Endodermal cell (in vitro differentiated cells): ENCODE measurements at regions not wholly inside any gene's neighbourhood (a gene's known extent, or its start where the extent isn't known, plus 50 kb on each side); places are given as distances from the start of the nearest gene placed in this dataset.

Experiments
- DNase-seq: peaks from one replicate; pipeline ENCODE4 v3.0.0-alpha.2; 2017
- H3K27ac ChIP-seq: 2 replicates; pipeline ENCODE4 v1.5.1; 2013; ENCODE audit warnings: mild to moderate bottlenecking, low read depth, low read length, moderate library complexity
- H3K27me3 ChIP-seq: 2 replicates; pipeline ENCODE4 v1.6.1; 2013; ENCODE audit warnings: mild to moderate bottlenecking, low read length, moderate library complexity; ENCODE audit not compliant: insufficient read depth, control insufficient read depth, poor library complexity, severe bottlenecking
- H3K36me3 ChIP-seq: 2 replicates; pipeline ENCODE4 v1.7.0; 2013; ENCODE audit warnings: mild to moderate bottlenecking, low read length, moderate library complexity; ENCODE audit not compliant: control insufficient read depth, insufficient read depth
- H3K4me1 ChIP-seq: one replicate; pipeline ENCODE4 v1.7.0; 2013; ENCODE audit warnings: low read length; ENCODE audit not compliant: control insufficient read depth, insufficient read depth
- H3K4me3 ChIP-seq: 2 replicates; pipeline ENCODE4 v1.5.1; 2013; ENCODE audit warnings: mild to moderate bottlenecking, low read length, moderate library complexity
- H3K9ac ChIP-seq: 2 replicates; pipeline ENCODE4 v1.6.1; 2013; ENCODE audit warnings: mild to moderate bottlenecking, low read length, moderate library complexity; ENCODE audit not compliant: poor library complexity, severe bottlenecking; ENCODE audit errors: extremely low read depth
- H3K9me3 ChIP-seq: 2 replicates; pipeline ENCODE4 v1.6.1; 2013; ENCODE audit warnings: mild to moderate bottlenecking, low read length, moderate library complexity; ENCODE audit not compliant: control insufficient read depth
- H3K27ac Mint-ChIP-seq: 2 replicates; pipeline ENCODE4 v1.8.0; 2020; ENCODE audit warnings: mixed read lengths
- H3K27me3 Mint-ChIP-seq: 2 replicates; pipeline ENCODE4 v1.8.0; 2021; ENCODE audit warnings: mild to moderate bottlenecking, mixed read lengths; ENCODE audit not compliant: insufficient read depth
- H3K36me3 Mint-ChIP-seq: 2 replicates; pipeline ENCODE4 v1.8.0; 2020; ENCODE audit warnings: low read depth, mixed read lengths
- H3K4me1 Mint-ChIP-seq: 2 replicates; pipeline ENCODE4 v1.8.0; 2020; ENCODE audit warnings: mixed read lengths
- H3K4me3 Mint-ChIP-seq: 2 replicates; pipeline ENCODE4 v1.8.0; 2020; ENCODE audit warnings: mild to moderate bottlenecking, moderate library complexity, mixed read lengths
- H3K9me3 Mint-ChIP-seq: 2 replicates; pipeline ENCODE4 v1.8.0; 2020; ENCODE audit warnings: mild to moderate bottlenecking, mixed read lengths
- CTCF ChIP-seq: fragments of 200-600 bp; sonication (generic); conservative IDR thresholded peaks from 2 replicates; pipeline ENCODE4 v1.5.0; 2021; ENCODE audit warnings: antibody characterized with exemption, mild to moderate bottlenecking
- WGBS, 2 experiments: methylation state at CpG; one replicate each; pipeline versions ENCODE4 v1.1.5 to v1.1.7; 2013; ENCODE audit warnings: missing lambda C conversion rate in 2 of 2, mixed read lengths in 1 of 2; ENCODE audit not compliant: insufficient coverage in 1 of 2, insufficient read length in 1 of 2; 5-methylcytosine and 5-hydroxymethylcytosine counted together

DNA sequence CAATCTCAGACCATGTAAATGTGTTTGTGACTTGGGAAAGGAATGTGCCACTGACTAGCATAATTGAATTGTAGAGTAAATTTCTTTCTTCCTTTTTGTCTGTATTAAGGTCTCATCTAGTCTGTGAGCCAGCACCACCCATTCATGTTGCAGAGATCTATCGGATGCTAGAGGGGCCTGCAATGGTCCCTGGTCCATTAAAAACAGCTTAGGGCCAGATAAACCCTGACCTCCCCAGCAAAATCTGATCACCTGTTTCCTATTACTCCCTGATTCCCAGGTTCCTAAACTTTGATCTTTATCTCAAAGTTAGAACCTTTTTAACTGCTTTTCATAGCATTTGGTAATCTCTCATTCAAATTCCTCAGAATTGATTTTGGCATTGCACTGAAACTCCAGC lies 174.5 kb upstream of the POC5 start:
- Histone ChIP-seq H3K4me1 (no peaks in the 10 kb centered on the region), H3K9ac (no peak overlapping the region), H3K27ac (no peak overlapping the region), H3K36me3 (no peaks in the 10 kb centered on the region), H3K9me3 (peaks cover 26% of the 10 kb centered on the region), H3K4me3 (no peak overlapping the region), H3K27me3 (no peaks in the 10 kb centered on the region)
- 90% methylated on average over 1 of the region's 1 CpG; no CpG with 5 or more reads in 1 of the 2 experiments for WGBS, 2 experiments
- Mint-ChIP-seq H3K4me3 (no peak overlapping the region), H3K27me3 (no peaks in the 10 kb centered on the region), H3K9me3 (peaks cover 16% of the 10 kb centered on the region), H3K4me1 (no peaks in the 10 kb centered on the region), H3K36me3 (no peaks in the 10 kb centered on the region), H3K27ac (no peak overlapping the region)
- no peak for TF ChIP-seq CTCF
- no peak for DNase-seq

GRCh38 chr5:75891020-75891419 lies 173.8 kb upstream of the POC5 start:
- Histone ChIP-seq H3K36me3 (no peaks in the 10 kb centered on the region), H3K27me3 (no peaks in the 10 kb centered on the region), H3K9me3 (peaks cover 26% of the 10 kb centered on the region), H3K4me1 (no peaks in the 10 kb centered on the region), H3K27ac (no peak overlapping the region), H3K4me3 (no peak overlapping the region), H3K9ac (no peak overlapping the region)
- Mint-ChIP-seq H3K27me3 (no peaks in the 10 kb centered on the region), H3K4me3 (no peak overlapping the region), H3K27ac (no peak overlapping the region), H3K4me1 (no peaks in the 10 kb centered on the region), H3K9me3 (peaks cover 14% of the 10 kb centered on the region), H3K36me3 (no peaks in the 10 kb centered on the region)
- WGBS, 2 experiments = 86 to 100% methylated on average over 1 of the region's 1 CpG
- DNase-seq = no peak
- TF ChIP-seq CTCF = no peak

DNA sequence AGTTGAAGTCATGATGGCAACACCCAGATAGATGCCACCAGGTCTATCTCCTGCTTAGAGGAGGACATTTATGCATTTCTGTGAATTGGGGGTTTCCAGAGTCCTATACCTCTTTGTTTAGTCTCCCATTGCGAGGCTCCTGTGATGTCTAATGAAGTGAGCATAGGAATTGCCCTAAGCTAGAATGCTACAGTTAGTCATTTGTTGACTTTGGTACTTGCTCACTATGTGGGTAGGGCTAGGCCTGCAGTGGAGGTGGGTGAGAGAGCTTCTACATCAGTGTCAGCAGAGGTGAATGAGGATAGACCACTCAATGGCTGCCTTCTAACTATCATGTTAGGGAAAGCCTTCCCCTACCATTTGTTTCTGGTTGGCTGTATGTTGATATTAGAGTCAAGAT lies 173.3 kb upstream of the POC5 start:
- H3K4me1 Mint-ChIP-seq = no peaks in the 10 kb centered on the region
- DNase-seq = no peak
- no peak overlapping the region for H3K27ac ChIP-seq
- no peaks in the 10 kb centered on the region for H3K36me3 ChIP-seq
- H3K27ac Mint-ChIP-seq = no peak overlapping the region
- 91% methylated on average over 1 of the region's 1 CpG; no CpG with 5 or more reads in 1 of the 2 experiments for WGBS, 2 experiments
- H3K9ac ChIP-seq = no peak overlapping the region
- H3K4me1 ChIP-seq = no peaks in the 10 kb centered on the region
- no peaks in the 10 kb centered on the region for H3K27me3 Mint-ChIP-seq
- H3K9me3 ChIP-seq = peaks cover 25% of the 10 kb centered on the region
- peaks cover 12% of the 10 kb centered on the region for H3K9me3 Mint-ChIP-seq
- TF ChIP-seq CTCF = no peak
- no peaks in the 10 kb centered on the region for H3K36me3 Mint-ChIP-seq
- H3K4me3 ChIP-seq = no peak overlapping the region
- H3K4me3 Mint-ChIP-seq = no peak overlapping the region
- H3K27me3 ChIP-seq = no peaks in the 10 kb centered on the region
